HepG2 (cell line): ENCODE measurements at regions not wholly inside any gene's neighbourhood (a gene's known extent, or its start where the extent isn't known, plus 50 kb on each side); places are given as distances from the start of the nearest gene placed in this dataset.

Source experiments
- ATAC-seq: fragments of 200-7000 bp; cut with Tn5 transposase; 3 replicates; pipeline ENCODE4 v1.9.1; 2020; ENCODE audit warnings: mild to moderate bottlenecking, moderate library complexity
- BruUV-seq: library from RNA; stranded (reverse); fragments of 400-500 nt; replicated peaks from 2 replicates; lab custom pipeline; 2021; lab: Mats Ljungman, UMichigan
- CTCF ChIA-PET: fragments of 300-600 bp; formaldehyde crosslinking; extraction: SDS; loops from one replicate; lab custom pipeline; 2021; ENCODE audit warnings: low total read pairs, inconsistent platforms, low intra/inter-chr PET ratio; lab: Yijun Ruan, JAX
- POLR2A ChIA-PET: fragments of 350-600 bp; sonication (Branson Sonifier 250); formaldehyde crosslinking; loops from one replicate; lab custom pipeline; 2020; ENCODE audit warnings: antibody characterized with exemption, inconsistent platforms; lab: Yijun Ruan, JAX
- DNase-seq: peaks from one replicate; pipeline ENCODE4 v3.0.0-alpha.2; 2015; ENCODE audit warnings: low spot score
- FAIRE-seq: peaks from 3 replicates; lab custom pipeline; 2011; peaks lifted over from hg19 to GRCh38; lab: Jason Lieb, UNC
- H2AFZ ChIP-seq: one replicate; pipeline ENCODE4 v1.6.1; 2011; ENCODE audit warnings: low read length, inconsistent platforms
- H3K27ac ChIP-seq: fragments of 300-600 bp; 3 replicates; pipeline ENCODE4 v1.8.0; 2011; ENCODE audit warnings: mixed run types, mild to moderate bottlenecking, mixed read lengths, low read length, inconsistent platforms; ENCODE audit not compliant: insufficient read depth; ENCODE audit errors: extremely low read length
- H3K27me3 ChIP-seq, 2 experiments: fragments of 200-600 bp in 1 of 2; 2 replicates in 1 of 2; 3 replicates in 1 of 2; pipeline versions ENCODE4 v1.6.0 to v1.8.0; 2011; ENCODE audit warnings: low read length in 2 of 2, mild to moderate bottlenecking in 2 of 2, moderate library complexity in 2 of 2, inconsistent platforms in 1 of 2; ENCODE audit not compliant: insufficient read depth in 2 of 2, control insufficient read depth in 1 of 2
- H3K36me3 ChIP-seq, 2 experiments: fragments of 200-600 bp in 1 of 2; replicated peaks in 1 of 2; 2 replicates in 1 of 2; 3 replicates in 1 of 2; pipeline versions ENCODE4 v1.5.1 to v1.8.0; 2011; ENCODE audit warnings: low read length in 2 of 2, inconsistent platforms in 1 of 2; ENCODE audit not compliant: insufficient read depth in 2 of 2, control insufficient read depth in 1 of 2
- H3K4me1 ChIP-seq: 2 replicates; pipeline ENCODE4 v1.5.1; 2012; ENCODE audit warnings: low read length, inconsistent platforms; ENCODE audit not compliant: insufficient read depth
- H3K4me2 ChIP-seq: 2 replicates; pipeline ENCODE4 v1.6.0; 2011; ENCODE audit warnings: low read depth, low read length, inconsistent platforms
- H3K4me3 ChIP-seq, 3 experiments: fragments of 200-600 bp in 1 of 3; sonication (generic), shearing (Covaris generic) in 1 of 3; replicated peaks in 1 of 3; 2 replicates each; pipeline ENCODE4 v1.5.1; 2011 to 2016; ENCODE audit warnings: low read length in 3 of 3, inconsistent platforms in 2 of 3, low read depth in 2 of 3, mild to moderate bottlenecking in 2 of 3, control low read depth in 1 of 3, mixed read lengths in 1 of 3; ENCODE audit not compliant: insufficient read depth in 1 of 3
- H3K79me2 ChIP-seq: one replicate; pipeline ENCODE4 v1.6.1; 2011; ENCODE audit warnings: low read length, inconsistent platforms; ENCODE audit not compliant: insufficient read depth
- H3K9ac ChIP-seq: 2 replicates; pipeline ENCODE4 v1.6.0; 2011; ENCODE audit warnings: mild to moderate bottlenecking, low read depth, low read length, inconsistent platforms; ENCODE audit not compliant: insufficient read depth
- H3K9me3 ChIP-seq: 2 replicates; pipeline ENCODE4 v1.5.1; 2012; ENCODE audit warnings: mild to moderate bottlenecking, low read length
- H4K20me1 ChIP-seq: 2 replicates; pipeline ENCODE4 v1.6.0; 2011; ENCODE audit warnings: inconsistent platforms, mild to moderate bottlenecking, low read length, moderate library complexity; ENCODE audit not compliant: insufficient read depth
- HOXA3 ChIP-seq: sonication (generic); formaldehyde crosslinking; IDR thresholded peaks from 2 replicates; pipeline ENCODE4 v1.5.0; 2020; ENCODE audit warnings: missing genetic modification reagents
- KMT2A ChIP-seq: sonication (generic); formaldehyde crosslinking; IDR thresholded peaks from 2 replicates; pipeline ENCODE4 v1.4.0; 2020; ENCODE audit warnings: missing genetic modification reagents
- MED1 ChIP-seq: sonication (generic); formaldehyde crosslinking; IDR thresholded peaks from 2 replicates; pipeline ENCODE4 v1.4.0; 2020; ENCODE audit warnings: missing genetic modification reagents
- MED13 ChIP-seq: sonication (generic); formaldehyde crosslinking; IDR thresholded peaks from 2 replicates; pipeline ENCODE4 v1.5.0; 2020; ENCODE audit warnings: missing genetic modification reagents
- PAF1 ChIP-seq: IDR thresholded peaks from 2 replicates; pipeline ENCODE4 v1.6.1; 2016; ENCODE audit warnings: missing genetic modification reagents, missing compliant biosample characterization
- RBM39 ChIP-seq: fragments of 200-400 bp; formaldehyde crosslinking; IDR thresholded peaks from one replicate; pipeline ENCODE4 v1.6.1; 2018; ENCODE audit warnings: antibody characterized with exemption, mild to moderate bottlenecking, low read depth, low read length; ENCODE audit not compliant: poor library complexity, severe bottlenecking
- STAT5B ChIP-seq: sonication (generic); formaldehyde crosslinking; IDR thresholded peaks from 2 replicates; pipeline ENCODE4 v1.4.0; 2020; ENCODE audit warnings: missing genetic modification reagents
- TAF1 ChIP-seq: sonication (generic); formaldehyde crosslinking; IDR thresholded peaks from 2 replicates; pipeline ENCODE4 v1.4.0; 2020; ENCODE audit warnings: missing genetic modification reagents
- XBP1 ChIP-seq: sonication (generic); formaldehyde crosslinking; IDR thresholded peaks from 2 replicates; pipeline ENCODE4 v1.5.0; 2020; ENCODE audit warnings: missing genetic modification reagents
- ZNF138 ChIP-seq: sonication (generic); formaldehyde crosslinking; IDR thresholded peaks from 2 replicates; pipeline ENCODE4 v1.5.0; 2020; ENCODE audit warnings: mild to moderate bottlenecking, low read depth, missing genetic modification reagents
- ZNF235 ChIP-seq: sonication (generic); formaldehyde crosslinking; IDR thresholded peaks from 2 replicates; pipeline ENCODE4 v1.8.1; 2023; ENCODE audit warnings: mild to moderate bottlenecking, missing genetic modification reagents, borderline replicate concordance
- ZNF672 ChIP-seq: sonication (generic); formaldehyde crosslinking; IDR thresholded peaks from 2 replicates; pipeline ENCODE4 v1.8.1; 2022; ENCODE audit warnings: missing genetic modification reagents
- ZNF878 ChIP-seq: sonication (generic); formaldehyde crosslinking; IDR thresholded peaks from 2 replicates; pipeline ENCODE4 v1.8.1; 2023; ENCODE audit warnings: mild to moderate bottlenecking, missing genetic modification reagents, moderate library complexity
- WGBS: methylation state at CpG from one replicate; pipeline ENCODE4 v1.1.6; 2017; ENCODE audit warnings: low lambda C conversion rate; 5-methylcytosine and 5-hydroxymethylcytosine counted together
- in situ Hi-C: cut with HindIII; loops from 2 replicates; pipeline ENCODE4 v1.10.0; 2017; ENCODE audit warnings: low pct_unique_long_range_greater_than_20kb; ENCODE audit not compliant: extremely low pct_ligation_motif_present
- intact Hi-C: fragments of 100-400 bp; cut with micrococcal nuclease; formaldehyde crosslinking; loops from one replicate; pipeline ENCODE4 v1.10.0; 2022; ENCODE audit not compliant: unreplicated experiment
- TF ChIP-seq, protein P1 (sequence below): sonication (generic); formaldehyde crosslinking; IDR thresholded peaks from 2 replicates; pipeline ENCODE4 v1.4.0; 2020; ENCODE audit warnings: mild to moderate bottlenecking, missing genetic modification reagents
- TF ChIP-seq, protein P2 (sequence below): sonication (generic); formaldehyde crosslinking; IDR thresholded peaks from 2 replicates; pipeline ENCODE4 v1.5.0; 2020; ENCODE audit warnings: mild to moderate bottlenecking, missing genetic modification reagents
- TF ChIP-seq, protein P3 (sequence below): sonication (generic); formaldehyde crosslinking; IDR thresholded peaks from 2 replicates; pipeline ENCODE4 v1.8.0; 2022; ENCODE audit warnings: missing genetic modification reagents, mild to moderate bottlenecking, moderate library complexity, borderline replicate concordance

DNA sequence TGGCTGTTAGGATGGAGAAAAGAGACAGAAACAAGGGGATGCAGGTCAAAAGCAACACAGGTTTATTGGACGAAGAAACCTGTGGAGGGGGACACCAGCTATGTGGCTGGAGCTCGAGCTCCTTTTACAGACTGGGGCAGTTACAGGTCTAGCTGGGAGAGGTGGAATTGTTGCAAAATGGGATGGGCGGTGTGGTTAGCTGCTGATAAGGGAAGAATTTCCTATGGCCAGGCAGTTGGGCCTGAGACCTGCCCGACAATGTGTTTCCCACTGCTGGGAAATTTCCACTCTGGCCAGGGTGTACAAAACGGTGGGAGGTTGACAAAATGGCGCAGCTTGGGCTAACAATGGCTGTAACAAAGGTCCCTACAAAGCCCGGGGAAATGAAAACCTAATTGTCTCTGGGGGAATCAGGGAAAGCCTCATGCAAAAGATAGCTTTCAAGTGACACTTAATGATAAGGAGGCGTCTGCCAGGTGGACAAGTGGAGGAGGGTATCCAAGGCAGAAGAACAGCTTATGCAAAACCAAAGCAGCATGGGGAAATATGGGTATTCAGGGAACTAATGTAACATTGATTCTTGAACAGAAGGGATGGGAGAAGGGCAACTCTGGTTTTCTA, 137.4 kb upstream of the SGO1 start (continued):
- TF ChIP-seq PAF1 (CRISPR knock-in tag): no peak
- TF ChIP-seq XBP1 (CRISPR knock-in tag): no peak
- TF ChIP-seq, protein P1, sequence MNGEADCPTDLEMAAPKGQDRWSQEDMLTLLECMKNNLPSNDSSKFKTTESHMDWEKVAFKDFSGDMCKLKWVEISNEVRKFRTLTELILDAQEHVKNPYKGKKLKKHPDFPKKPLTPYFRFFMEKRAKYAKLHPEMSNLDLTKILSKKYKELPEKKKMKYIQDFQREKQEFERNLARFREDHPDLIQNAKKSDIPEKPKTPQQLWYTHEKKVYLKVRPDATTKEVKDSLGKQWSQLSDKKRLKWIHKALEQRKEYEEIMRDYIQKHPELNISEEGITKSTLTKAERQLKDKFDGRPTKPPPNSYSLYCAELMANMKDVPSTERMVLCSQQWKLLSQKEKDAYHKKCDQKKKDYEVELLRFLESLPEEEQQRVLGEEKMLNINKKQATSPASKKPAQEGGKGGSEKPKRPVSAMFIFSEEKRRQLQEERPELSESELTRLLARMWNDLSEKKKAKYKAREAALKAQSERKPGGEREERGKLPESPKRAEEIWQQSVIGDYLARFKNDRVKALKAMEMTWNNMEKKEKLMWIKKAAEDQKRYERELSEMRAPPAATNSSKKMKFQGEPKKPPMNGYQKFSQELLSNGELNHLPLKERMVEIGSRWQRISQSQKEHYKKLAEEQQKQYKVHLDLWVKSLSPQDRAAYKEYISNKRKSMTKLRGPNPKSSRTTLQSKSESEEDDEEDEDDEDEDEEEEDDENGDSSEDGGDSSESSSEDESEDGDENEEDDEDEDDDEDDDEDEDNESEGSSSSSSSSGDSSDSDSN: no peak
- TF ChIP-seq KMT2A (CRISPR knock-in tag): no peak
- TF ChIP-seq MED13 (CRISPR knock-in tag): peak; percentile 32; the same call in 1 of the 2 replicates
- peak; percentile 17; the same call in 1 of the 2 replicates for TF ChIP-seq MED1
- no peak for TF ChIP-seq ZNF672 (CRISPR knock-in tag)

DNA sequence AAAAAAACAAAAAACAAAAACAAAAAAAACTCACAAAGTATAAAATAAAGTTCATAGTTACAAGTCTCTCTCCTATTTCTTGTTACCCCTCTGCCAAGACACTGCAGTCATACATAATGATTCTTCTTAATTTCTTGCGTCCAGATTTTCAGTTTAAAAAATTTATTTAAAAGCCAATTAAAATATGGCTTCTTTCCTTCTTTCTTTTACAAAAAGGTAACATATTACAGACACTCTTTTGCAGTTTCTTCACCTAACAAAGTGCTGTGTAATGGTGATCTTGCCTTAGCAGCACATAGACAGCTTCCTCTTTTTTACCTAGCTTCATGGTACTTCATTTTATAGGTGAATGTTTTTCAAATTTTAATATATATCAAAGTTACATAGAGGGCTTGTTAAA, 136.1 kb upstream of the SGO1 start:
- DNase-seq: no peak
- Histone ChIP-seq H3K27ac (no peak overlapping the region), H3K79me2 (no peaks in the 10 kb centered on the region), H3K36me3 (no peaks in the 10 kb centered on the region), H3K27me3 (no peaks in the 10 kb centered on the region), H4K20me1 (no peaks in the 10 kb centered on the region), H3K4me1 (peaks cover 64% of the 10 kb centered on the region), H3K9me3 (no peaks in the 10 kb centered on the region), H3K4me3 (no peak overlapping the region), H2AFZ (no peak overlapping the region), H3K4me2 (no peak overlapping the region), H3K9ac (no peak overlapping the region)
- no TSS peak for BruUV-seq
- ChIA-PET POLR2A (no interaction called here), CTCF (no interaction called here)
- TF ChIP-seq ZNF878 (CRISPR knock-in tag) (no peak), HOXA3 (CRISPR knock-in tag) (no peak), ZNF235 (no peak), STAT5B (no peak), TAF1 (CRISPR knock-in tag) (no peak), ZNF138 (CRISPR knock-in tag) (no peak), RBM39 (no peak)
- TF ChIP-seq, protein P2, sequence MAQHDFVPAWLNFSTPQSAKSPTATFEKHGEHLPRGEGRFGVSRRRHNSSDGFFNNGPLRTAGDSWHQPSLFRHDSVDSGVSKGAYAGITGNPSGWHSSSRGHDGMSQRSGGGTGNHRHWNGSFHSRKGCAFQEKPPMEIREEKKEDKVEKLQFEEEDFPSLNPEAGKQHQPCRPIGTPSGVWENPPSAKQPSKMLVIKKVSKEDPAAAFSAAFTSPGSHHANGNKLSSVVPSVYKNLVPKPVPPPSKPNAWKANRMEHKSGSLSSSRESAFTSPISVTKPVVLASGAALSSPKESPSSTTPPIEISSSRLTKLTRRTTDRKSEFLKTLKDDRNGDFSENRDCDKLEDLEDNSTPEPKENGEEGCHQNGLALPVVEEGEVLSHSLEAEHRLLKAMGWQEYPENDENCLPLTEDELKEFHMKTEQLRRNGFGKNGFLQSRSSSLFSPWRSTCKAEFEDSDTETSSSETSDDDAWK (CRISPR knock-in tag): no peak
- TF ChIP-seq, protein P3, sequence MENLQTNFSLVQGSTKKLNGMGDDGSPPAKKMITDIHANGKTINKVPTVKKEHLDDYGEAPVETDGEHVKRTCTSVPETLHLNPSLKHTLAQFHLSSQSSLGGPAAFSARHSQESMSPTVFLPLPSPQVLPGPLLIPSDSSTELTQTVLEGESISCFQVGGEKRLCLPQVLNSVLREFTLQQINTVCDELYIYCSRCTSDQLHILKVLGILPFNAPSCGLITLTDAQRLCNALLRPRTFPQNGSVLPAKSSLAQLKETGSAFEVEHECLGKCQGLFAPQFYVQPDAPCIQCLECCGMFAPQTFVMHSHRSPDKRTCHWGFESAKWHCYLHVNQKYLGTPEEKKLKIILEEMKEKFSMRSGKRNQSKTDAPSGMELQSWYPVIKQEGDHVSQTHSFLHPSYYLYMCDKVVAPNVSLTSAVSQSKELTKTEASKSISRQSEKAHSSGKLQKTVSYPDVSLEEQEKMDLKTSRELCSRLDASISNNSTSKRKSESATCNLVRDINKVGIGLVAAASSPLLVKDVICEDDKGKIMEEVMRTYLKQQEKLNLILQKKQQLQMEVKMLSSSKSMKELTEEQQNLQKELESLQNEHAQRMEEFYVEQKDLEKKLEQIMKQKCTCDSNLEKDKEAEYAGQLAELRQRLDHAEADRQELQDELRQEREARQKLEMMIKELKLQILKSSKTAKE (CRISPR knock-in tag): no peak
- no peak for FAIRE-seq
- in situ Hi-C loops: no loop called here
- WGBS: 91% methylated on average over 1 of the region's 1 CpG
- intact Hi-C loops: loop anchor here (5.0 kb wide), 2 partner anchors 280 to 375 kb away; partner anchors contain the start of genes KAT2B and RAB5A
- ATAC-seq: no peak
